RWPE2 (cell line): ENCODE measurements at regions not wholly inside any gene's neighbourhood (a gene's known extent, or its start where the extent isn't known, plus 50 kb on each side); places are given as distances from the start of the nearest gene placed in this dataset.

ENCODE experiments used
- ATAC-seq: fragments of 200-7000 bp; cut with Tn5 transposase; 3 replicates; pipeline ENCODE4 v1.9.1; 2021; ENCODE audit warnings: low read depth
- DNase-seq: peaks from one replicate; pipeline ENCODE4 v3.0.0-alpha.2; 2020; ENCODE audit warnings: low spot score
- H3K27ac ChIP-seq: fragments of 450-650 bp; 2 replicates; pipeline ENCODE4 v1.5.1; 2017; ENCODE audit warnings: mild to moderate bottlenecking; ENCODE audit not compliant: poor library complexity, severe bottlenecking
- H3K27me3 ChIP-seq: fragments of 250-450 bp; sonication (Bioruptor Pico); 2 replicates; pipeline ENCODE4 v1.5.1; 2021; ENCODE audit warnings: mild to moderate bottlenecking, moderate library complexity; ENCODE audit not compliant: insufficient read depth, poor library complexity, severe bottlenecking
- H3K36me3 ChIP-seq: fragments of 250-450 bp; sonication (Bioruptor Pico); 2 replicates; pipeline ENCODE4 v1.5.1; 2020; ENCODE audit warnings: low read depth, mild to moderate bottlenecking, moderate library complexity
- H3K4me1 ChIP-seq: fragments of 250-450 bp; sonication (Bioruptor Pico); 2 replicates; pipeline ENCODE4 v1.5.1; 2021; ENCODE audit warnings: mild to moderate bottlenecking, moderate library complexity; ENCODE audit not compliant: insufficient read depth, poor library complexity, severe bottlenecking
- H3K4me3 ChIP-seq: fragments of 250-450 bp; sonication (Bioruptor Pico); 2 replicates; pipeline ENCODE4 v1.5.1; 2021; ENCODE audit warnings: mild to moderate bottlenecking, moderate library complexity; ENCODE audit not compliant: severe bottlenecking
- H3K9me3 ChIP-seq: fragments of 250-450 bp; sonication (Bioruptor Pico); 2 replicates; pipeline ENCODE4 v1.5.1; 2021; ENCODE audit warnings: mild to moderate bottlenecking, moderate library complexity; ENCODE audit not compliant: severe bottlenecking
- CTCF ChIP-seq: fragments of 450-650 bp; IDR thresholded peaks from one replicate; pipeline ENCODE4 v1.5.1; 2017; ENCODE audit warnings: mild to moderate bottlenecking, moderate library complexity; ENCODE audit not compliant: poor library complexity, severe bottlenecking

DNA sequence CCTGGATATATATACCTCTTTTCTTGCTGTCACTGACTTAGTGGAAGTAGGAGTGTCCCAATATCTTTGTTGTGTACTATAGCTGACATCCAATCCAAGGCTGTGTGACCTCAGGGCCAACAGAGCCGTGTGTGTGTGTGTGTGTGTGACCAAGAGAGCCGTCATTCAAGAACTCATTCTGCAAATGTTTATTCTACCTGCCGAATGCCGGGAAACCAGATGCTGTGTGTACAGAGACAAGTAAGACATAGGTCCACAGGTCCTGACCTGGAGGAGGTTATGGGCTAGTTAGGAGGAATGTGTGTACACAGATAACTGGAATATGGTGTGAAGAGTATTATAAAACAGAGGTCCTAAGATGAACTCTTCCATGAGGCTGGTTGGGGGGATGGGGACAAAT lies 190.0 kb downstream of the DHX35 start:
- DNase-seq (no peak), ATAC-seq (no peak)
- H3K27ac ChIP-seq, result no peak overlapping the region
- no peak overlapping the region for H3K4me3 ChIP-seq
- no peaks in the 10 kb centered on the region for H3K36me3 ChIP-seq
- no peak for TF ChIP-seq CTCF
- peaks cover 20% of the 10 kb centered on the region for H3K27me3 ChIP-seq
- H3K9me3 ChIP-seq, result no peaks in the 10 kb centered on the region
- no peaks in the 10 kb centered on the region for H3K4me1 ChIP-seq

GRCh38 chr20:39150501-39150900 lies 188.4 kb downstream of the DHX35 start:
- no peaks in the 10 kb centered on the region for H3K36me3 ChIP-seq
- no peaks in the 10 kb centered on the region for H3K9me3 ChIP-seq
- peaks cover 18% of the 10 kb centered on the region for H3K27me3 ChIP-seq
- no peak for ATAC-seq
- TF ChIP-seq CTCF, result no peak
- H3K4me3 ChIP-seq, result no peak overlapping the region
- no peaks in the 10 kb centered on the region for H3K4me1 ChIP-seq
- H3K27ac ChIP-seq, result no peak overlapping the region
- DNase-seq, result no peak

DNA sequence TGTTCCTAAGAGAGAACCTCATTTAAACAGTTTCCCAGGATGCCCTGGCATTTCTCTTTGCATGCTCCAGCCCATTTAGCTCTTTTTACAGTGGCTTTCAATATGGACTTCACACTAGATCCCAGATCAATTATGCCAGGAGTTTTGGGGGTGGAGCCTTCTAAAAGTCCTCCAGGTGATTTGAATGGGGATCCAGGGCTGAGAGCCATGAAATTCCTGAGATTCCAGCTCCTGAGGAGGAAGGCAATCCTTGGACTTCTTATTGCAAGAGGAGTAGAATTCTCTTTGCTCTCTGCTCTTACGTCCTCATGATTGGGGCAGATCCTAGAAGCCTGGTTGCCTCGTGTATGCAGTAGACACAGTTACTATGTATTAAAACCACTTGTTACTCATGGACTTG lies 184.2 kb downstream of the DHX35 start:
- ATAC-seq (no peak), DNase-seq (no peak)
- peaks cover 19% of the 10 kb centered on the region for H3K27me3 ChIP-seq
- no peaks in the 10 kb centered on the region for H3K36me3 ChIP-seq
- H3K4me1 ChIP-seq, result no peaks in the 10 kb centered on the region
- H3K9me3 ChIP-seq, result no peaks in the 10 kb centered on the region
- H3K4me3 ChIP-seq, result no peak overlapping the region
- no peak for TF ChIP-seq CTCF
- no peak overlapping the region for H3K27ac ChIP-seq

- DNase-seq (no peak), ATAC-seq (no peak)
- no peak overlapping the region for H3K27ac ChIP-seq
- peaks cover 19% of the 10 kb centered on the region for H3K27me3 ChIP-seq
- H3K4me1 ChIP-seq, result no peaks in the 10 kb centered on the region
- no peak for TF ChIP-seq CTCF
- H3K9me3 ChIP-seq, result no peaks in the 10 kb centered on the region
- H3K4me3 ChIP-seq, result no peak overlapping the region
- no peaks in the 10 kb centered on the region for H3K36me3 ChIP-seq
These were observed 183.8 kb downstream of the DHX35 start for GRCh38 chr20:39145921-39146320.

- no peaks in the 10 kb centered on the region for H3K9me3 ChIP-seq
- peaks cover 26% of the 10 kb centered on the region for H3K27me3 ChIP-seq
- TF ChIP-seq CTCF, result no peak
- DNase-seq (no peak), ATAC-seq (no peak)
- no peak overlapping the region for H3K27ac ChIP-seq
- H3K4me3 ChIP-seq, result no peak overlapping the region
- no peaks in the 10 kb centered on the region for H3K4me1 ChIP-seq
- H3K36me3 ChIP-seq, result no peaks in the 10 kb centered on the region
These were observed 182.6 kb downstream of the DHX35 start for GRCh38 chr20:39144757-39145156.
